ENCODE measurements at regions not wholly inside any gene's neighbourhood (a gene's known extent, or its start where the extent isn't known, plus 50 kb on each side); places are given as distances from the start of the nearest gene placed in this dataset.

- TF ChIP-seq, protein P1, sequence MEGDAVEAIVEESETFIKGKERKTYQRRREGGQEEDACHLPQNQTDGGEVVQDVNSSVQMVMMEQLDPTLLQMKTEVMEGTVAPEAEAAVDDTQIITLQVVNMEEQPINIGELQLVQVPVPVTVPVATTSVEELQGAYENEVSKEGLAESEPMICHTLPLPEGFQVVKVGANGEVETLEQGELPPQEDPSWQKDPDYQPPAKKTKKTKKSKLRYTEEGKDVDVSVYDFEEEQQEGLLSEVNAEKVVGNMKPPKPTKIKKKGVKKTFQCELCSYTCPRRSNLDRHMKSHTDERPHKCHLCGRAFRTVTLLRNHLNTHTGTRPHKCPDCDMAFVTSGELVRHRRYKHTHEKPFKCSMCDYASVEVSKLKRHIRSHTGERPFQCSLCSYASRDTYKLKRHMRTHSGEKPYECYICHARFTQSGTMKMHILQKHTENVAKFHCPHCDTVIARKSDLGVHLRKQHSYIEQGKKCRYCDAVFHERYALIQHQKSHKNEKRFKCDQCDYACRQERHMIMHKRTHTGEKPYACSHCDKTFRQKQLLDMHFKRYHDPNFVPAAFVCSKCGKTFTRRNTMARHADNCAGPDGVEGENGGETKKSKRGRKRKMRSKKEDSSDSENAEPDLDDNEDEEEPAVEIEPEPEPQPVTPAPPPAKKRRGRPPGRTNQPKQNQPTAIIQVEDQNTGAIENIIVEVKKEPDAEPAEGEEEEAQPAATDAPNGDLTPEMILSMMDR (IDR thresholded peaks at IDR 0.05; ENCODE audit: control extremely low read depth, extremely low read depth, low read depth, missing control alignments): no peak
- CTCF ChIA-PET: interaction anchor here (1.5 to 2.0 kb wide), 2 partner anchors 12 to 21 kb away, joined by 3 to 6 read pairs; no protein-coding TSS in a partner anchor
- DNase-seq (ENCODE audit: extremely low spot score): no peak
- POLR2A ChIA-PET: no interaction called here
These were observed 75.2 kb upstream of the ADTRP start for GRCh38 chr6:11853678-11854407.

DNA sequence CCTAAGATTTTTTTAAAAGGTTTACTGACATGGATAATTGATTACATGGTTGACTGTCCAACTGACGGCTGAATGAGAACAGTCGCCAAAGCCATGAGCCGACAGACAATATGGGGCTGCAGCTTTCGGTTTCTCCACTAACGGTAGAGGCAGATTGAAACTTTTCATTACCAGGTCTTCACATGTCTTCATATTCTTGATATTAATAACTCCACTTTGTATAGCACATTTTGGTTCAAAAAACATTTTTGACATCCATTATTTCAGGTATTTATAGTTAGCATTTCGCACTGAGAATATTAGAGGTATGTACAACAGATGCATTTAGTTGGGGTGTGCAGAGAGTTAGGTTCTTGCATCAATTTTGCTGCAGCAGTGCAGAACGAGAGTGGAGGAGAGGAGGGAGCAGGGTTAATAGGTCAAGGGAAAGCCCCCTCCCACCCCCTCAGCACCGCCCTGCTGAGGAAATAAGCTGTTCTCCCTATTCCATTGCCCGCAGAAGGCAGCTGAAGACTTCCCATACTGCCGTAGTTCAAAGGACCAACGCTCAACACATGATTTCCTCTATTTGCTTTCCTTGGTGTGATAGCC, 73.6 kb upstream of the ADTRP start:
- no peak for DNase-seq (ENCODE audit: extremely low spot score)
- TF ChIP-seq, protein P1 (IDR thresholded peaks at IDR 0.05; ENCODE audit: control extremely low read depth, extremely low read depth, low read depth, missing control alignments): no peak
- CTCF ChIA-PET: interaction anchor here (0.7 to 1.4 kb wide), 2 partner anchors 15 to 28 kb away, joined by 3 read pairs; no protein-coding TSS in a partner anchor
- POLR2A ChIA-PET: interaction anchor here (0.5 kb wide), 1 partner anchor 67 kb away, joined by 3 read pairs; no protein-coding TSS in a partner anchor

DNA sequence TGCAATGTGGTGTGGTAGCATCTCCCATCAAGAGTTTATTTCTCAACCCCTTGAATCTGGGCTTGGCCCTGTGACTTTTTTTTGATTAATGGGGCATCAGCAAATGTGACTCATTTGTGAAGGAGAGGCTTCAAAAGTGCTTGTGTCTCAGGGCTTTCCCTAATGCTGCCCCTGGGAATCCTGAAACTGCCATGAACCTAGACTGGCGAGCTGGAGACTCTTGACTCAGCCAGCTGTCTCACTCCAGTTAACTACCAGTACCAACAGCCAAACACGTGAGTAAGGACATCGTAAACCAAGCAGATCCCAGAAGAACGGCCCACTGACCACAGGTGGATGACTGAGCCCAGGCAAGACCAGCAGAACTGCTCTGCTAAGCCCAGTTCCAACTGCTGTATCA, 72.8 kb upstream of the ADTRP start:
- ChIA-PET CTCF (no interaction called here), POLR2A (no interaction called here)
- TF ChIP-seq, protein P1 (IDR thresholded peaks at IDR 0.05; ENCODE audit: control extremely low read depth, extremely low read depth, low read depth, missing control alignments): no peak
- DNase-seq (ENCODE audit: extremely low spot score): no peak

DNA sequence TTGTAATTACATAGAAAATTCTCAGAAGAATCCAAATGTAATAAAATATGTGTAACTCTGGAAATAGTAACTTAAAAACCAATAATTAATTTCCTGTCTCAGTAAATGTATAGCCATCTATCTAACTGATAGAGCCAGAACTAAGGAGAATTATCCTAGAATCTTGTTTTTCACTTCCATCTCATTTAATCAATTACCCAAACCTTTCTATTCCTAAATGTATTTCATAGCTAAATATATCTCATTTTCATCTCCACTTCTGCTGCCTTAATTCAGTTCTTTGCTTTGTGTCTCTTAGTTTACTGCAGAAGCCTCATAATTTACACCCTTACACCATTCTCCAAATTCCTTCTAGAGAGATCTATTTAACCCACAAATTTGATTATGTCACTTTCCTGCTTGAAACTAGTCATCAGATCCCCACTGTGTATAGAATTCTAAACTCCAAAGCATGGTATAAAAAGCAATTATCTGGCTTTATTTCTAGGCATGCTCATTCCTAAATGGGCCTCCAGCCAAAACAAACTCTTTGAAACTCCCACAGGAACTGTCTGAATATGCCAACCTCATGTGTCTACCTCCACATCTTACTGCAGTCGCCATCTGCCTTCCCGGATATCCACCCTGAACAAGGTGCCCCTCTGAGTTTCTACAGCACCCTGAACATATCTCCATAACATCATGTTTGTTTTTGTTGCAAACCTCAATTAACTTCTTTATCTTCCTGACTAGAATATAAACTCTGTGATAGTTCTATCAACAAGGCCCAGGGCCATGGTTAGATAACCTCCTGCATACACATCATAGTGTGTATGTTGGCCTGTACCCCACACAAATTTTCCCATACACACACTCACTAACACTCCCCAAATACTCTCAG, 70.5 kb upstream of the ADTRP start:
- TF ChIP-seq, protein P1 (IDR thresholded peaks at IDR 0.05; ENCODE audit: control extremely low read depth, extremely low read depth, low read depth, missing control alignments): no peak
- POLR2A ChIA-PET: no interaction called here
- no peak for DNase-seq (ENCODE audit: extremely low spot score)
- CTCF ChIA-PET: no interaction called here

GRCh38 chr6:11848346-11848651, 69.7 kb upstream of the ADTRP start:
- CTCF ChIA-PET: no interaction called here

More at GRCh38 chr6:11848346-11848651, 69.7 kb upstream of the ADTRP start:
- POLR2A ChIA-PET: no interaction called here
- DNase-seq (ENCODE audit: extremely low spot score): no peak
- TF ChIP-seq, protein P1 (IDR thresholded peaks at IDR 0.05; ENCODE audit: control extremely low read depth, extremely low read depth, low read depth, missing control alignments): no peak

All from GM10248 (cell line).